ENCODE measurements at regions not wholly inside any gene's neighbourhood (a gene's known extent, or its start where the extent isn't known, plus 50 kb on each side); places are given as distances from the start of the nearest gene placed in this dataset.

- DNase-seq (ENCODE audit: low read depth in 2 of 2), result no peak
- Histone ChIP-seq H3K36me3 (ENCODE audit: control insufficient read depth, insufficient read depth, low read length) (no peaks in the 10 kb centered on the region), H4K20me1 (ENCODE audit: control insufficient read depth, extremely low read depth, insufficient read depth, low read length) (no peaks in the 10 kb centered on the region), H3K27me3 (ENCODE audit: control insufficient read depth, insufficient read depth, low read length) (no peaks in the 10 kb centered on the region), H2AFZ (ENCODE audit: low read length) (no peak overlapping the region), H3K4me1 (ENCODE audit: control insufficient read depth, extremely low read depth, insufficient read depth, low read length) (peaks cover 6% of the 10 kb centered on the region), H3K4me2 (ENCODE audit: extremely low read depth, insufficient read depth, low read length) (no peak overlapping the region), H3K27ac (ENCODE audit: insufficient read depth, low read length) (no peak overlapping the region), H3K9me3 (ENCODE audit: control insufficient read depth, insufficient read depth, low read depth, low read length) (no peaks in the 10 kb centered on the region), H3K79me2 (ENCODE audit: control insufficient read depth, insufficient read depth, low read length) (no peaks in the 10 kb centered on the region), H3K4me3 (replicated peaks in 1 of 4; ENCODE audit: control extremely low read depth in 1 of 4, insufficient read depth in 1 of 4, low read depth in 3 of 4, low read length in 4 of 4) (no peak overlapping the region), H3K9ac (ENCODE audit: insufficient read depth, low read length) (no peak overlapping the region)
- TF ChIP-seq CTCF (conservative IDR thresholded peaks at IDR 0.05 in 1 of 2, IDR thresholded peaks at IDR 0.05 in 1 of 2; ENCODE audit: low read depth in 1 of 2, low read length in 2 of 2) (no peak), EZH2 (IDR thresholded peaks at IDR 0.05; ENCODE audit: low read length, missing control alignments) (no peak)
Measured at GRCh38 chr3:115438799-115439198, 184.5 kb upstream of the GAP43 start.

- Histone ChIP-seq H3K79me2 (ENCODE audit: control insufficient read depth, insufficient read depth, low read length) (no peaks in the 10 kb centered on the region), H3K36me3 (ENCODE audit: control insufficient read depth, insufficient read depth, low read length) (no peaks in the 10 kb centered on the region), H2AFZ (ENCODE audit: low read length) (no peak overlapping the region), H3K9me3 (ENCODE audit: control insufficient read depth, insufficient read depth, low read depth, low read length) (no peaks in the 10 kb centered on the region), H3K4me1 (ENCODE audit: control insufficient read depth, extremely low read depth, insufficient read depth, low read length) (no peaks in the 10 kb centered on the region), H3K27me3 (ENCODE audit: control insufficient read depth, insufficient read depth, low read length) (no peaks in the 10 kb centered on the region), H4K20me1 (ENCODE audit: control insufficient read depth, extremely low read depth, insufficient read depth, low read length) (no peaks in the 10 kb centered on the region), H3K27ac (ENCODE audit: insufficient read depth, low read length) (no peak overlapping the region), H3K4me3 (replicated peaks in 1 of 4; ENCODE audit: control extremely low read depth in 1 of 4, insufficient read depth in 1 of 4, low read depth in 3 of 4, low read length in 4 of 4) (no peak overlapping the region), H3K9ac (ENCODE audit: insufficient read depth, low read length) (no peak overlapping the region), H3K4me2 (ENCODE audit: extremely low read depth, insufficient read depth, low read length) (no peak overlapping the region)
- TF ChIP-seq EZH2 (IDR thresholded peaks at IDR 0.05; ENCODE audit: low read length, missing control alignments) (no peak), CTCF (conservative IDR thresholded peaks at IDR 0.05 in 1 of 2, IDR thresholded peaks at IDR 0.05 in 1 of 2; ENCODE audit: low read depth in 1 of 2, low read length in 2 of 2) (no peak)
- DNase-seq (ENCODE audit: low read depth in 2 of 2), result no peak
Measured at GRCh38 chr3:115445559-115445958, 177.8 kb upstream of the GAP43 start.

- H3K4me3 ChIP-seq (replicated peaks in 1 of 4; ENCODE audit: control extremely low read depth in 1 of 4, insufficient read depth in 1 of 4, low read depth in 3 of 4, low read length in 4 of 4), result no peak overlapping the region
- H2AFZ ChIP-seq (ENCODE audit: low read length), result no peak overlapping the region
- H3K36me3 ChIP-seq (ENCODE audit: control insufficient read depth, insufficient read depth, low read length), result no peaks in the 10 kb centered on the region
- no peak overlapping the region for H3K9ac ChIP-seq (ENCODE audit: insufficient read depth, low read length)
- no peak overlapping the region for H3K27ac ChIP-seq (ENCODE audit: insufficient read depth, low read length)
- H3K4me1 ChIP-seq (ENCODE audit: control insufficient read depth, extremely low read depth, insufficient read depth, low read length), result no peaks in the 10 kb centered on the region
- no peak overlapping the region for H3K4me2 ChIP-seq (ENCODE audit: extremely low read depth, insufficient read depth, low read length)
- no peaks in the 10 kb centered on the region for H4K20me1 ChIP-seq (ENCODE audit: control insufficient read depth, extremely low read depth, insufficient read depth, low read length)
- no peaks in the 10 kb centered on the region for H3K79me2 ChIP-seq (ENCODE audit: control insufficient read depth, insufficient read depth, low read length)
- H3K9me3 ChIP-seq (ENCODE audit: control insufficient read depth, insufficient read depth, low read depth, low read length), result no peaks in the 10 kb centered on the region
- peak in 1 of 2 donors; percentile 47 for DNase-seq (ENCODE audit: low read depth in 2 of 2)
- TF ChIP-seq EZH2 (IDR thresholded peaks at IDR 0.05; ENCODE audit: low read length, missing control alignments), result no peak
- TF ChIP-seq CTCF (conservative IDR thresholded peaks at IDR 0.05 in 1 of 2, IDR thresholded peaks at IDR 0.05 in 1 of 2; ENCODE audit: low read depth in 1 of 2, low read length in 2 of 2), result no peak
- no peaks in the 10 kb centered on the region for H3K27me3 ChIP-seq (ENCODE audit: control insufficient read depth, insufficient read depth, low read length)
Measured at GRCh38 chr3:115448851-115449250, 174.5 kb upstream of the GAP43 start.
